GM21360 (cell line): ENCODE measurements at regions not wholly inside any gene's neighbourhood (a gene's known extent, or its start where the extent isn't known, plus 50 kb on each side); places are given as distances from the start of the nearest gene placed in this dataset.

Experiments used
- ATAC-seq: cut with Tn5 transposase; IDR thresholded peaks from one replicate; pipeline ENCODE4 v1.9.1; 2021; ENCODE audit warnings: mild to moderate bottlenecking, moderate library complexity; ENCODE audit not compliant: unreplicated experiment

DNA sequence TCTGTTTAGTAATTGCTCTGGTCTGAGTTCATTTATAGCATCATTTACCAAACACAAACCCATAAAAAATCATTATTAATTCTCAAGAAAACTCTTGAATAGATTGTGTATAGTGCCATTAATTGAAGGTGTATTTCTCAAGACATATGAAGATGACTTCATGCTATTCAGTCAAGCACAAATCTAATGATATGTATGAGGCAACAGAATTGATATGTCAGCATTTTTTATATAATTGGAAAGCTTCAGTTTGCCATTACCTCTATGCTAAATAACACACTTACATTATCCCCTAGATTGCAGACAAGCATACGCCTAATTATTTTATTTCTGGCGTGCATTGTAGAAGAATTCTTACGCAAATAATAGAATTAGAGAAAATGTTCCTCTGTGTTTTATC is 461.8 kb downstream of the PDHA2 start:
- ATAC-seq, result no peak

DNA sequence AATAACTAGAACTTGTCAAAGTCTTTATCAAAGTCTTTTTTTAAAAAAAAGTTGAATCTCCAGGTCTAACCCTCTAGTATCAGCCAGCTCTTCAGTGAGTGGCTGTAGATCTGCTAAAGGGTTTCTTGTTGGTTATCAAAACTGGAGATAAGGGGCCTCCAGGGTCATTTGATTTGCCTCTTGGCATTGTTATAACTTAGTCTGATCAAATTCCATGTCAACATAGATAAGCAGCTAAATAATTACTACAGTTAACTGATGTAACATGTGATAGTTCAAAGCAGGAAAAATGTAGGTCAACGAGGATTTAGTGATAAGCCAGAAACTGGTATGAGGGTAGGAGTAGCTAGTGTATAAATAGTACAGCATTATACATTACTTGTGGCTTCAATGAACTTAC is 465.1 kb downstream of the PDHA2 start:
- ATAC-seq, result no peak

GRCh38 chr4:96312046-96312685 is 472.3 kb downstream of the PDHA2 start:
- no peak for ATAC-seq

DNA sequence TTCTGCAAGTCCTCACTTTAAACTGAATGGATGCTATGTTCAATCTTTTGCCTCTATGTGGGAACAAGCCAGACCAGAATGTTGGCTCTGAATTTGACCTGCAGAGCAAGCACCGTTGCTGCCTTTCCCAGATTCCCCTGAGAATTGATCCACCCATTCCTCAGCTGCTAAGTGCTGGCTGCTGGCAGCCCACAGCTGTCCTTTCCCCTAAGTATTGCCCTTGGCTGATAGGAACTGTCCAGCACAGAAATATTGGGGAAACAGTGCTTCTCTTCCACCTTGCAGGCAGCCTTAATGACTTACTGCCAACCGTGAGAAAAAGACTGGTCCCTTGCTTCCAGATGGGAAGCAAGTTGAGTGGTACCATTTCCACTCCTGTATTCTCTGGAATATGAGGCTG is 475.9 kb downstream of the PDHA2 start:
- no peak for ATAC-seq

DNA sequence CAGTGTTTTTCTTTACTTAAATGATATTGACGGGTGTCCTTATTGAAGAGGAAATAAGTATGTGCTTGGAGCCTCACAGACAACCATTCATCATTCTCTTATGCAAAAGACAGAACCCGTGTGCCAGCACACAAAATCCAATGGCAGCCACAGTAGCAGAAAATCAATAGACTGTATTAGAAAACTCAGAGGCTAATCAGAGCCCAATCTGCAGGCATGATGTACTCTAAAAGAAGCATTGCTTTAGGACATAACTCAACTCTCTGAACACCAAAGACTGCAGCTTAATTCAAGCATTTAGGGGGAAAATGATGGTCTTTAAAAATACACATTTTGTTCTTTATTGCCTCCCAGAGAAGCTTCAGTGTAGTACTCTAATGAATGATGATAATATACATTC is 476.9 kb downstream of the PDHA2 start:
- ATAC-seq, result no peak

- ATAC-seq, result no peak
Measured at GRCh38 chr4:96317891-96318290, 478.0 kb downstream of the PDHA2 start.

DNA sequence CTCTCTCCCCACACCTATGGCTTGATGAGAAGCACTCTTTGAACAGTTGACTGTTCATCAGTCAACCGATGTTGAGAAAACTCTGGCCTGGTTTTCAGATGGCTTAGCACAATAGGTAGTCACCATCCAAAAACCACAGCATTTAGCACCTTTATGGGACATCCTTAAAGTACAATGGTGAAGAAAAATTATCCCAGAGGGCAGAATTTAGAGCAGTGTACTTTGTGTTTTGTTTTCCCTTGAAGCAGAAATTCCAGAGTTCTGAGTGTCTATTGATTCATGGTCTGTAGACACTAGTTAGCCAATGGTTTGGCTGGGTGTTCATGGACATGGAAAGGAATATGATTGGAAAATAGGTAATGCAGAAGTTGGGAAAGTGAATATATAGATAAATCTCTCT is 487.0 kb downstream of the PDHA2 start:
- no peak for ATAC-seq

- no peak for ATAC-seq
Measured at GRCh38 chr4:96342196-96342595, 502.3 kb downstream of the PDHA2 start.

DNA sequence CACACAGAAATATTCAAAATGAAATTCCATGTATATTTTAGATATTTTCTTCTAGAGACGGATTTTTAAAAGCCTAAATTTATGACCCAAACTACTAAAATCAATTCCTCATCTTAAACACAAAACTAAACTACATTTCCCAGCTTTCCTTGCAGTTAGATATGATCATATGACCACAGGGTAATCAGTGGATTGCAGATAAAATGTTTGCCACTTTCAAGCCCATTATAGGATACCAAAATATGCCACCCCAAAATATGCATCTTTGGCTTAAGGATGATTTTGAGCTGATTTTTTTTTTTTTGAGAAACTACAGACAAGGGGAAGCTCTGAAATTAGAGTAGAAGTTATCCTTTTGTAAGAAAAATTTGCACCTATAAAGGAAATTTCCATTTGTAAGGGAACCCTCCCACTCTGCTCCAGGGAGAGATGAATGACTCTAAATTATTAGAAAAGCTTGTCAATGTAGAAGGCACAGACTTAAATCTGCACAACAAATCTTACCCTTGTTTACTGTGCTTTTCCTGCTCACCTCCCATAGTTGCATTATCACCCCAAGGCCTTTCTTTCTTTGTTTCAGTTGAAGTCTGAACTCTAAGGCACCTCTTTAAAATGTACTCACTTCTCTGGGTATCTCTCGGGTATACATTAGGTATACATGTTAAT is 503.0 kb downstream of the PDHA2 start:
- no peak for ATAC-seq

DNA sequence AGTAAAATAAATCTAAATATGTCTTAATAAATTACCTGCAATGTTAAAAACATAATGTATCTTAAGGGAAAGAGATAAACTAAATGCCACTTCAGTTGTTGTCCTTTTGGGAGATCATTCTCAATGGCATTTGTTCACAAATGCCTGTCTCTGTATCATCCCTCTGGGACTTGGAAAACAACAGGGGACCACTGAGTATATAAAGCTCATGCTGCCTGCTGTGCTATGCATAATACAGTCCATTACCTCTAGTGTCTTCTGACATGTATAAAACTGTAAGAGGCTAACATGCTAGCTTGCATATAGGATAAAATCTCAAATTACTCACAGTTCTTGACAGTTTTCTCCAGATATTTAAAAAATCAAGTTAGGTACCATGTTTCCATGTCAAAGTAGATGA is 503.9 kb downstream of the PDHA2 start:
- ATAC-seq, result no peak

GRCh38 chr4:96347582-96347981 is 507.7 kb downstream of the PDHA2 start:
- ATAC-seq, result no peak

GRCh38 chr4:96352051-96352517 is 512.2 kb downstream of the PDHA2 start:
- no peak for ATAC-seq

- ATAC-seq, result no peak
Measured at GRCh38 chr4:96354036-96354712, 514.3 kb downstream of the PDHA2 start.

DNA sequence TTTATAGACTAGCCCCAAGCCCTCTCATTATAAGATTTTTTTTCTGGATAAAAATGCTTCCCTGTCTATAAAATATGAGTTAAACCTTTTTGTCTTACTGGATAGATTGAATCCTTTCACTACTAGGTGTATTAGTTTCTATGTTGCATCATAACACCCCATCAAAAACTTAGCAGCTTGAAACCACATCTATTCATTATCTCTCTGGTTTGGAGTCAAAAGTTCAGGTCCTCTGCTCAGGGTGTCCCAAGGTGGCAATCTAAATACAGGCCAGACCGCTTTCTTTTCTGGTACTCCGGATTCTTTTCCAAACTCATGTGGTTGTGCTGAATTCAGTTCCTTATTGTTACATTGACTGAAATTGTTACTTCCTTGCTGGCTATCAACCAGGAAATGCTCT is 515.5 kb downstream of the PDHA2 start:
- no peak for ATAC-seq

DNA sequence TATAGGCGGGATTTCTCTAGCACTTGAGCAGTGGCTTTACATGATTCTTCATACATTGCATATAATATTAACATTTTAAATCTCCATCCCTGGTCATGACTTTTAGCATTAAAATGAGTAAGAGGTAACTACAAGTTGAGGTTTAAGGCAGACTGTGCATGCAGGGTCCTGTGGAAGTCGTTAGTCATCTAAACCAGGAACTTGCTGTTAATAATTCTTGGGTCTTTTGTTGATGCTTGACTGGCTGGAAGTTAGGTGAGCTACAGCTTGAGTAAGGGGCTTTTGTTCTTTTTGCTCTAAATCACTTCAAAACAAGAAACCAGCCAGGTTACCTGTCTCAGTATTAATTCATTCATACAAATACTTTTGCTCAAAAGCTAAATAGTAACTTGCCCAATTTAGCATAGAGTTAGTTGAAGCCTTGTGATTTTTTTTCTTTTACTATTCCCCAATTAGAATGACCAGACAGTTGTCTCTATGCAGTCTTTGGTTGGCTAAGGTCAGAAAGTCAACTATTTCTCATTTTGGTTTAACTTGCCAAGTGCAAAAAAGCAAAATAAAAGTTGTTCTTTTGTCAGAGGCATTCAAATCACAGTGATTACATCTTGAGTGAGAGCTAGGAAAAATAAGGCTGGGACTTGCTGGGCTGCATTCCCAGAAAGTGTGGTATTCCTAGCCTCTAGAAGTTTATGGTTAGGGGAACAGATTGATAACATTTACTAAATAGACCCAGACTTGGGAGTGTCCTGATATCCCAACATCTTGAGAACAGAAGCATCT is 516.9 kb downstream of the PDHA2 start:
- no peak for ATAC-seq

- ATAC-seq, result no peak
Measured at GRCh38 chr4:96366632-96367031, 526.7 kb downstream of the PDHA2 start.

DNA sequence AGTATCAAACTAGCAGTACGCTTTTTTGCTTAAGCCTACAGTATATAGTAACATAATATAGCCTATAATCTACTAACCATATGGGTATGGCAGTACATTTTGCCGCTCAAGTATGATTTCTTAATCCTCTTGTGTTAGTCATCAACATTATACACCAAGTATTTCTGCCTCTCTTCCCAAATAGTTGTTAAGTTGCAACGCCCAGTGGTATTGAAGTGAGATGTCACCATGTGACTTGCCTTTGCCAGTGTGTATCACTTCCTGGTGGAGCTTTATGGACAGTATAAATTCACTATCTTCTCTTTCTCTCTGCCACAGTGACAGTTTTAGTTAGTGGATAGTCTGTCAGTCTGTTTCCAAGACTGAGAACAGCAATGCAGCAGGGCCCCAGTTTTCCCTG is 535.5 kb downstream of the PDHA2 start:
- no peak for ATAC-seq

DNA sequence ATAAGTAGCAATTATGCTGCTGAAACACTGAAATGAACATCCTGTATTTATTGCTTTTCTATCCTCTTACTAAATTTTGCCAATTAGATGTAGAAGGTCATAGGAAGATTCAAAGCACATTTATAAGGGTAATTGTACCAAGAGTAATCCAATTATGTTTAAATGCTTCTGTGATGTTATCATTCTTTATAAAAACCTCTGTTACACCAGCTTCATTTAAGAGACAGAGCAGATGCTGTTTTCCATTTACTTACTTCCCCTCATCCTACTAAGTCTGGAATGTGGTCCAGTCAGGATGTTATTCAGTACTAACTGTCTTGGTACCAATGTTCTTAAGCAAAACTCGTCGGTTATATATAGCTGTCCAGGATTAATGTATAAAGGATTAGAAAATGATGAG is 539.6 kb downstream of the PDHA2 start:
- ATAC-seq, result no peak

DNA sequence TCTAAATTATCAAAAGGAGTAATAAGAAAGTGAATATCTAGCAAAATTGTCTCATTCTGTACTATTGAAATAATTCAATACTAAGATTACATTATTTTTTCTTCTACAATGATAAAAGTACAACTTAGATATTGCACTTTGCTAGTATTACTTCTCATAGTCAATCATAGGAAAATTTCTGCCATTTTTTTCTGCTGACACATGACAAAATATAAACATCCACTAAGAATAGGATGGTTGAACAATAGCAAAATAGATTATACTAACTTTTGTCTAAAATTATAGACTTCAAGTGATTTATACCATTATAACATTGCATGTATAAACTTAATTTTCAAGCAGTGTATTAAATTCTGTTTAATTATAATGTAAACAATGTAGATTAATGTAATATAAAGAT is 540.2 kb downstream of the PDHA2 start:
- ATAC-seq, result no peak

DNA sequence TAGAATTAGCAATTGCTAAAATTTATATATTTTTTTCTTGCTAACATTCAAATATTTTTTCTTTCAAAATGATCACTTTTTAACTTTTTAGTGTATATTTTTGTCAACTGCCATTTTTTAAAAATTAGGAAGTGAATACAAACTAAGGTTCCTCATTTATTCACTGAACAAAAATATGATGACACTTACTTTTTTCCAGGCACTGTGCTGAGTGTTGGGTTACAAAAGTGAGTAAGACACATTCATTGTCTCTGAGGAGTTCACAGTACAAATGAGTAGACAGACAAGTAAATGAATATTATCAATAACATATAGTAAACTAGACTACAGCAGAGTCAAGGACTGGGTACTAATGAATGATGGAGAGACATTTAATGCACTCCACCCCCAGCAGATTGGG is 543.5 kb downstream of the PDHA2 start:
- ATAC-seq, result no peak

DNA sequence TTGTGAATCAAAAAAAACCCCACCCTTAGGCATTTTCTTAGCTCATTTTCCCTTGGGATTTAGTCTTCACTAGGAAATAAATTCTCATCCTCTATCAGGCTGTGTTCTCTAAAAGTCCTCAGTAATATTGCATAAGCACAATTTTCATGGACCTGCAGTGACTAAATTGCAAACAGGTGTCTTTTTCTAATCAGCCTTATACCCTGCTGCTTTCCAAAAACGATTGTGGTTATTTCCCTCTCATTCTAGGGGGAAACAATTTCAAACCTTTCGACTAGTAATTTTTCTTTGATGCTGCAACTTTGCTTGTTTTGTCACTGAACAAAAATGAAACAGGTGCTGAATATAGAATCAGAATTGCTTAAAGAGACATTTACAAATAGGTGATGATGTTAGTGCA is 549.9 kb downstream of the PDHA2 start:
- no peak for ATAC-seq

GRCh38 chr4:96390404-96390803 is 550.5 kb downstream of the PDHA2 start:
- ATAC-seq, result no peak
